K562 (cell line): ENCODE measurements at regions not wholly inside any gene's neighbourhood (a gene's known extent, or its start where the extent isn't known, plus 50 kb on each side); places are given as distances from the start of the nearest gene placed in this dataset.

Experiments used
- ATAC-seq: fragments of 200-7000 bp; cut with Tn5 transposase; 3 replicates; pipeline ENCODE4 v1.9.1; 2020; ENCODE audit warnings: moderate library complexity
- BruUV-seq: library from RNA; stranded (reverse); fragments of 400-500 nt; replicated peaks from 2 replicates; lab custom pipeline; 2021; lab: Mats Ljungman, UMichigan
- CTCF ChIA-PET: fragments of 300-600 bp; formaldehyde crosslinking; extraction: SDS; loops from one replicate; lab custom pipeline; 2021; ENCODE audit warnings: low intra/inter-chr PET ratio; lab: Yijun Ruan, JAX
- POLR2A ChIA-PET: fragments of 300-600, 350-650 bp; sonication (Branson Sonifier 250); formaldehyde crosslinking; extraction: SDS; loops from one replicate; lab custom pipeline; 2021; ENCODE audit warnings: antibody characterized with exemption, inconsistent platforms; lab: Yijun Ruan, JAX
- DNase-seq, 4 experiments: peaks; one replicate each; pipeline versions ENCODE4 v3.0.0 to v3.0.0-alpha.2; 2011 to 2018; ENCODE audit warnings: low spot score in 3 of 4, mixed read lengths in 3 of 4; ENCODE audit errors: extremely low read depth in 1 of 4
- FAIRE-seq: peaks from 2 replicates; lab custom pipeline; 2011; peaks lifted over from hg19 to GRCh38; lab: Jason Lieb, UNC
- H2AFZ ChIP-seq: 2 replicates; pipeline ENCODE4 v1.6.0; 2011; ENCODE audit warnings: low read depth, low read length, control low read depth, inconsistent platforms
- H3K27ac ChIP-seq: fragments of 200-600 bp; 3 replicates; pipeline ENCODE4 v1.8.0; 2011; ENCODE audit warnings: low read depth, mild to moderate bottlenecking, control low read depth, inconsistent platforms, low read length, moderate library complexity, mixed read lengths; ENCODE audit errors: extremely low read depth
- H3K27me3 ChIP-seq, 2 experiments: fragments of 300-600 bp in 1 of 2; 2 replicates in 1 of 2; 3 replicates in 1 of 2; pipeline versions ENCODE4 v1.6.0 to v1.8.0; 2011; ENCODE audit warnings: inconsistent platforms in 2 of 2, low read length in 2 of 2, mild to moderate bottlenecking in 1 of 2, mixed read lengths in 1 of 2, moderate library complexity in 1 of 2; ENCODE audit not compliant: control insufficient read depth in 2 of 2, insufficient read depth in 2 of 2
- H3K36me3 ChIP-seq: fragments of 300-600 bp; 3 replicates; pipeline ENCODE4 v1.8.0; 2011; ENCODE audit warnings: mild to moderate bottlenecking, low read length, inconsistent platforms; ENCODE audit not compliant: control insufficient read depth, insufficient read depth
- H3K4me1 ChIP-seq, 2 experiments: fragments of 200-600 bp in 1 of 2; replicated peaks in 1 of 2; 2 replicates in 1 of 2; 3 replicates in 1 of 2; pipeline versions ENCODE4 v1.5.1 to v1.8.0; 2011; ENCODE audit warnings: inconsistent platforms in 2 of 2, low read length in 2 of 2, mild to moderate bottlenecking in 1 of 2, mixed read lengths in 1 of 2, moderate library complexity in 1 of 2; ENCODE audit not compliant: control insufficient read depth in 2 of 2, insufficient read depth in 2 of 2
- H3K4me2 ChIP-seq: 2 replicates; pipeline ENCODE4 v1.6.1; 2011; ENCODE audit warnings: low read length, control low read depth, inconsistent platforms, mixed read lengths; ENCODE audit not compliant: insufficient read depth
- H3K4me3 ChIP-seq: fragments of 200-600 bp; sonication (generic), shearing (Covaris generic); 2 replicates; pipeline ENCODE4 v1.5.1; 2016; ENCODE audit warnings: control low read depth, inconsistent platforms
- H3K79me2 ChIP-seq: fragments of 200-600 bp; 3 replicates; pipeline ENCODE4 v1.8.0; 2011; ENCODE audit warnings: low read length, inconsistent platforms; ENCODE audit not compliant: control insufficient read depth, insufficient read depth
- H3K9ac ChIP-seq, 2 experiments: 2 replicates each; pipeline versions ENCODE4 v1.6.0 to v1.6.1; 2011; ENCODE audit warnings: low read depth in 2 of 2, low read length in 2 of 2, control low read depth in 1 of 2, inconsistent platforms in 1 of 2, mild to moderate bottlenecking in 1 of 2, mixed read lengths in 1 of 2; ENCODE audit not compliant: insufficient read depth in 1 of 2
- H3K9me1 ChIP-seq: one replicate; pipeline ENCODE4 v1.6.0; 2011; ENCODE audit warnings: inconsistent platforms, mild to moderate bottlenecking, low read length, moderate library complexity; ENCODE audit not compliant: control insufficient read depth, insufficient read depth
- H3K9me3 ChIP-seq: replicated peaks from 2 replicates; pipeline ENCODE4 v1.5.1; 2011; ENCODE audit warnings: low read depth, low read length, inconsistent platforms; ENCODE audit not compliant: control insufficient read depth, insufficient read depth
- H4K20me1 ChIP-seq: replicated peaks from 2 replicates; pipeline ENCODE4 v1.6.1; 2011; ENCODE audit warnings: low read length, inconsistent platforms, mixed read lengths; ENCODE audit not compliant: control insufficient read depth, insufficient read depth
- CXXC5 ChIP-seq: fragments of 250-450 bp; sonication (Bioruptor Pico); IDR thresholded peaks from 2 replicates; pipeline ENCODE4 v1.8.0; 2022; ENCODE audit warnings: inconsistent platforms, mild to moderate bottlenecking, moderate library complexity
- NCOR1 ChIP-seq: fragments of 450-650 bp; IDR thresholded peaks from 2 replicates; pipeline ENCODE4 v1.6.1; 2016; ENCODE audit warnings: mild to moderate bottlenecking, moderate library complexity
- NFIC ChIP-seq: fragments of 450-650 bp; IDR thresholded peaks from 2 replicates; pipeline ENCODE4 v1.6.1; 2017; ENCODE audit warnings: mild to moderate bottlenecking, inconsistent platforms
- NKRF ChIP-seq: fragments of 450-650 bp; IDR thresholded peaks from 2 replicates; pipeline ENCODE4 v1.6.1; 2016; ENCODE audit warnings: borderline replicate concordance
- POLR2AphosphoS2 ChIP-seq: IDR thresholded peaks from 2 replicates; pipeline ENCODE4 v1.6.1; 2012; ENCODE audit warnings: low read length, improper control_type of control experiment
- PRDM10 ChIP-seq: fragments of 450-650 bp; IDR thresholded peaks from 2 replicates; pipeline ENCODE4 v1.6.1; 2018; ENCODE audit not compliant: partially characterized antibody
- PRMT5 ChIP-seq: sonication (generic); formaldehyde crosslinking; IDR thresholded peaks from 2 replicates; pipeline ENCODE4 v1.5.0; 2020; ENCODE audit warnings: missing genetic modification reagents
- REST ChIP-seq, 2 experiments: fragments of 450-650 bp; formaldehyde crosslinking in 1 of 2; IDR thresholded peaks; 2 replicates each; pipeline versions ENCODE4 v1.4.0 to v1.6.1; 2014 to 2020; ENCODE audit warnings: mild to moderate bottlenecking in 2 of 2, borderline replicate concordance in 1 of 2, low read depth in 1 of 2
- ZNF717 ChIP-seq: fragments of 250-450 bp; sonication (Bioruptor Pico); IDR thresholded peaks from 2 replicates; pipeline ENCODE4 v1.5.0; 2021
- ZNF79 ChIP-seq: fragments of 250-450 bp; sonication (Bioruptor Pico); IDR thresholded peaks from 2 replicates; pipeline ENCODE4 v1.4.0; 2020; ENCODE audit warnings: low read depth, mild to moderate bottlenecking, moderate library complexity
- WGBS: fragments of 100-300 bp; shearing (Covaris generic); methylation state at CpG from one replicate; pipeline ENCODE4 v1.1.6; 2016; ENCODE audit warnings: low coverage, mixed read lengths; ENCODE audit not compliant: insufficient coverage; ENCODE audit errors: missing lambda C conversion rate; 5-methylcytosine and 5-hydroxymethylcytosine counted together
- in situ Hi-C: fragments of 300-500 bp; cut with MboI; formaldehyde crosslinking; loops from 4 replicates; pipeline ENCODE4 v1.15.0; 2018; ENCODE audit warnings: inconsistent platforms, mixed read lengths
- intact Hi-C: fragments of 100-400 bp; cut with micrococcal nuclease; formaldehyde crosslinking; loops from 2 replicates; pipeline ENCODE4 v1.14.2; 2022

- no peak for ATAC-seq
- H3K9me3 ChIP-seq = no peaks in the 10 kb centered on the region
- POLR2A ChIA-PET = no interaction called here
- WGBS = 84% methylated on average over 1 of the region's 1 CpG
- H3K9ac ChIP-seq = no peak overlapping the region
- no peak for FAIRE-seq
- no peaks in the 10 kb centered on the region for H3K36me3 ChIP-seq
- no peak overlapping the region for H2AFZ ChIP-seq
- H3K27me3 ChIP-seq = no peaks in the 10 kb centered on the region
- no peak overlapping the region for H3K27ac ChIP-seq
- H3K4me1 ChIP-seq = no peaks in the 10 kb centered on the region
- H3K4me3 ChIP-seq = no peak overlapping the region
- H4K20me1 ChIP-seq = no peaks in the 10 kb centered on the region
- H3K9me1 ChIP-seq = no peaks in the 10 kb centered on the region
- no TSS peak for BruUV-seq
- DNase-seq = no peak
- CTCF ChIA-PET = interaction anchor here (1.8 kb wide), 1 partner anchor 261 kb away, joined by 8 read pairs; no protein-coding TSS in a partner anchor
- no peaks in the 10 kb centered on the region for H3K79me2 ChIP-seq
- in situ Hi-C loops (no loop called here), intact Hi-C loops (loop anchor here (1.0 to 5.0 kb wide), 5 partner anchors 55 to 260 kb away; partner anchors contain the start of genes CXCL1 and CXCL3)
- H3K4me2 ChIP-seq = no peak overlapping the region
- TF ChIP-seq CXXC5 (CRISPR knock-in tag) = no peak
- TF ChIP-seq POLR2AphosphoS2 = no peak
- TF ChIP-seq REST (IDR thresholded peaks at IDR 0.05; ENCODE audit: borderline replicate concordance) = no peak
- TF ChIP-seq REST (CRISPR knock-in tag; IDR thresholded peaks at IDR 0.05; ENCODE audit: low read depth) = no peak
- TF ChIP-seq NCOR1 = no peak
- TF ChIP-seq PRDM10 = no peak
- TF ChIP-seq PRMT5 = no peak
- TF ChIP-seq ZNF717 (CRISPR knock-in tag) = no peak
- TF ChIP-seq NFIC = no peak
- TF ChIP-seq NKRF = no peak
- TF ChIP-seq ZNF79 (CRISPR knock-in tag) = no peak
Measured at GRCh38 chr4:73923631-73923937, 54.4 kb downstream of the CXCL1 start.
